RWPE1 (cell line): ENCODE measurements at regions not wholly inside any gene's neighbourhood (a gene's known extent, or its start where the extent isn't known, plus 50 kb on each side); places are given as distances from the start of the nearest gene placed in this dataset.

Experiments used
- CTCF ChIA-PET: fragments of 350-600 bp; sonication (Branson Sonifier 250); formaldehyde crosslinking; extraction: SDS; loops from one replicate; lab custom pipeline; 2021; lab: Yijun Ruan, JAX
- POLR2A ChIA-PET: fragments of 400-600 bp; formaldehyde crosslinking; extraction: SDS; loops from one replicate; lab custom pipeline; 2020; ENCODE audit warnings: antibody characterized with exemption; ENCODE audit not compliant: low non-redundant PET; lab: Yijun Ruan, JAX
- DNase-seq: peaks from one replicate; pipeline ENCODE4 v3.0.0; 2012; ENCODE audit warnings: low spot score
- H3K27ac ChIP-seq: fragments of 450-650 bp; 2 replicates; pipeline ENCODE4 v1.5.1; 2017
- CTCF ChIP-seq: fragments of 450-650 bp; conservative IDR thresholded peaks from 2 replicates; pipeline ENCODE4 v1.5.1; 2017; ENCODE audit warnings: low read depth, mild to moderate bottlenecking

- ChIA-PET CTCF (interaction anchor here (0.6 kb wide), 1 partner anchor 17 kb away, joined by 3 read pairs; no protein-coding TSS in a partner anchor), POLR2A (no interaction called here)
- DNase-seq = no peak
- no peak for TF ChIP-seq CTCF
- H3K27ac ChIP-seq = no peak overlapping the region
Measured at GRCh38 chr20:61045091-61045490, 207.0 kb upstream of the CDH4 start.

- ChIA-PET CTCF (interaction anchor here (0.6 to 0.7 kb wide), 2 partner anchors 18 to 854 kb away, joined by 3 read pairs; no protein-coding TSS in a partner anchor), POLR2A (no interaction called here)
- no peak for DNase-seq
- TF ChIP-seq CTCF = no peak
- no peak overlapping the region for H3K27ac ChIP-seq
Measured at GRCh38 chr20:61045876-61046585, 206.0 kb upstream of the CDH4 start.

- ChIA-PET POLR2A (no interaction called here), CTCF (no interaction called here)
- no peak overlapping the region for H3K27ac ChIP-seq
- no peak for TF ChIP-seq CTCF
- DNase-seq = no peak
Measured at GRCh38 chr20:61046721-61047351, 205.2 kb upstream of the CDH4 start.

- ChIA-PET POLR2A (no interaction called here), CTCF (no interaction called here)
- no peak overlapping the region for H3K27ac ChIP-seq
- DNase-seq = no peak
- TF ChIP-seq CTCF = no peak
Measured at GRCh38 chr20:61047515-61047914, 204.5 kb upstream of the CDH4 start.

- ChIA-PET POLR2A (no interaction called here), CTCF (no interaction called here)
- no peak for TF ChIP-seq CTCF
- H3K27ac ChIP-seq = no peak overlapping the region
- DNase-seq = no peak
Measured at GRCh38 chr20:61048302-61048701, 203.8 kb upstream of the CDH4 start.

GRCh38 chr20:61049684-61050083 lies 202.4 kb upstream of the CDH4 start:
- DNase-seq = no peak
- no peak for TF ChIP-seq CTCF
- CTCF ChIA-PET = no interaction called here
- H3K27ac ChIP-seq = no peak overlapping the region
- POLR2A ChIA-PET = no interaction called here
